ENCODE measurements at regions not wholly inside any gene's neighbourhood (a gene's known extent, or its start where the extent isn't known, plus 50 kb on each side); places are given as distances from the start of the nearest gene placed in this dataset.

GRCh38 chr18:30086351-30086750, 956.2 kb downstream of the DSC3 start:
- H3K4me3 ChIP-seq = no peak overlapping the region
- intact Hi-C loops (cut with DNase I) = no loop called here
- ATAC-seq (no peak), DNase-seq (no peak)
- H3K9me3 ChIP-seq = no peaks in the 10 kb centered on the region
- no peaks in the 10 kb centered on the region for H3K27me3 ChIP-seq
- WGBS (ENCODE audit: insufficient coverage, low coverage, low lambda C conversion rate, missing lambda C conversion rate) = 67% methylated on average over 1 of the region's 1 CpG
- H3K36me3 ChIP-seq = no peaks in the 10 kb centered on the region
- TF ChIP-seq CTCF (IDR thresholded peaks at IDR 0.05) (no peak), POLR2A (IDR thresholded peaks at IDR 0.05) (no peak)
- no peaks in the 10 kb centered on the region for H3K4me1 ChIP-seq
- H3K27ac ChIP-seq = no peak overlapping the region

GRCh38 chr18:30081122-30081521, 961.4 kb downstream of the DSC3 start:
- no peak for DNase-seq
- no peak for ATAC-seq
- H3K4me3 ChIP-seq = no peak overlapping the region
- no peaks in the 10 kb centered on the region for H3K9me3 ChIP-seq
- TF ChIP-seq CTCF (IDR thresholded peaks at IDR 0.05) = no peak
- no peak for TF ChIP-seq POLR2A (IDR thresholded peaks at IDR 0.05)
- intact Hi-C loops (cut with DNase I) = no loop called here
- no peak overlapping the region for H3K27ac ChIP-seq
- no peaks in the 10 kb centered on the region for H3K36me3 ChIP-seq
- no peaks in the 10 kb centered on the region for H3K4me1 ChIP-seq
- no peaks in the 10 kb centered on the region for H3K27me3 ChIP-seq

- Histone ChIP-seq H3K9me3 (no peaks in the 10 kb centered on the region), H3K4me3 (no peak overlapping the region), H3K27ac (no peak overlapping the region), H3K27me3 (no peaks in the 10 kb centered on the region), H3K36me3 (no peaks in the 10 kb centered on the region), H3K4me1 (no peaks in the 10 kb centered on the region)
- 33% methylated on average over 5 of the region's 5 CpGs for WGBS (ENCODE audit: insufficient coverage, low coverage, low lambda C conversion rate, missing lambda C conversion rate)
- intact Hi-C loops (cut with DNase I) = no loop called here
- DNase-seq = no peak
- no peak for ATAC-seq
- TF ChIP-seq CTCF (IDR thresholded peaks at IDR 0.05) (no peak), POLR2A (IDR thresholded peaks at IDR 0.05) (no peak)
Observed at GRCh38 chr18:30072609-30073385, 969.7 kb downstream of the DSC3 start.

- H3K27ac ChIP-seq = no peak overlapping the region
- no peaks in the 10 kb centered on the region for H3K27me3 ChIP-seq
- ATAC-seq = no peak
- TF ChIP-seq POLR2A (IDR thresholded peaks at IDR 0.05) (no peak), CTCF (IDR thresholded peaks at IDR 0.05) (no peak)
- no peak overlapping the region for H3K4me3 ChIP-seq
- WGBS (ENCODE audit: insufficient coverage, low coverage, low lambda C conversion rate, missing lambda C conversion rate) = 36% methylated on average over 3 of the region's 3 CpGs
- H3K4me1 ChIP-seq = no peaks in the 10 kb centered on the region
- H3K9me3 ChIP-seq = no peaks in the 10 kb centered on the region
- intact Hi-C loops (cut with DNase I) = no loop called here
- H3K36me3 ChIP-seq = no peaks in the 10 kb centered on the region
- DNase-seq = no peak
Observed at GRCh38 chr18:30066288-30066687, 976.3 kb downstream of the DSC3 start.

GRCh38 chr18:30057398-30057797, 985.1 kb downstream of the DSC3 start:
- ATAC-seq (no peak), DNase-seq (no peak)
- no peaks in the 10 kb centered on the region for H3K27me3 ChIP-seq
- TF ChIP-seq CTCF (IDR thresholded peaks at IDR 0.05) = no peak
- TF ChIP-seq POLR2A (IDR thresholded peaks at IDR 0.05) = no peak
- H3K4me1 ChIP-seq = no peaks in the 10 kb centered on the region
- no peaks in the 10 kb centered on the region for H3K36me3 ChIP-seq
- no peaks in the 10 kb centered on the region for H3K9me3 ChIP-seq
- no peak overlapping the region for H3K27ac ChIP-seq
- intact Hi-C loops (cut with DNase I) = no loop called here
- no peak overlapping the region for H3K4me3 ChIP-seq
